ENCODE measurements at regions not wholly inside any gene's neighbourhood (a gene's known extent, or its start where the extent isn't known, plus 50 kb on each side); places are given as distances from the start of the nearest gene placed in this dataset.

GRCh38 chr6:163635731-163636364 lies 221.3 kb downstream of the QKI start:
- TF ChIP-seq CTCF (IDR thresholded peaks at IDR 0.05; ENCODE audit: insufficient read depth, low read length, poor library complexity, severe bottlenecking) (no peak), EZH2phosphoT487 (conservative IDR thresholded peaks at IDR 0.05; ENCODE audit: low read length) (no peak)
